Coronary artery (tissue), 2 donors: ENCODE measurements at regions not wholly inside any gene's neighbourhood (a gene's known extent, or its start where the extent isn't known, plus 50 kb on each side); places are given as distances from the start of the nearest gene placed in this dataset.

Source experiments
- DNase-seq: peaks from one replicate; pipeline ENCODE4 v3.0.0-alpha.2; 2017; ENCODE audit warnings: low spot score
- H3K27ac ChIP-seq, 2 donors: fragments of 200-600 bp; sonication (generic); one replicate each; pipeline ENCODE4 v1.5.1; 2016 to 2019
- H3K4me3 ChIP-seq: fragments of 200-600 bp; sonication (generic); 2 replicates; pipeline ENCODE4 v1.5.1; 2016; ENCODE audit warnings: mild to moderate bottlenecking, moderate library complexity
- CTCF ChIP-seq: fragments of 200-600 bp; sonication (generic); IDR thresholded peaks from one replicate; pipeline ENCODE4 v1.5.1; 2019; ENCODE audit warnings: antibody characterized with exemption

- no peak overlapping the region for H3K4me3 ChIP-seq
Measured at GRCh38 chr10:25114036-25114411, 60.8 kb upstream of the GPR158 start.

GRCh38 chr10:25117757-25118156, 57.0 kb upstream of the GPR158 start:
- DNase-seq: no peak
- TF ChIP-seq CTCF: no peak
- Histone ChIP-seq H3K27ac (no peak overlapping the region), H3K4me3 (no peak overlapping the region)

More at GRCh38 chr10:25114036-25114411, 60.8 kb upstream of the GPR158 start:
- DNase-seq: no peak
- TF ChIP-seq CTCF: no peak
- H3K27ac ChIP-seq: no peak overlapping the region

GRCh38 chr10:25120188-25120587, 54.6 kb upstream of the GPR158 start:
- no peak for DNase-seq
- H3K4me3 ChIP-seq: no peak overlapping the region
- H3K27ac ChIP-seq: no peak overlapping the region
- TF ChIP-seq CTCF: no peak
